ENCODE measurements at regions not wholly inside any gene's neighbourhood (a gene's known extent, or its start where the extent isn't known, plus 50 kb on each side); places are given as distances from the start of the nearest gene placed in this dataset.

- Histone ChIP-seq H3F3A (ENCODE audit: insufficient read depth, low read length) (no peaks in the 10 kb centered on the region), H3K4me1 (ENCODE audit: insufficient read depth, low read length, severe bottlenecking) (no peaks in the 10 kb centered on the region), H3K9ac (ENCODE audit: low read length) (no peak overlapping the region), H3K27me3 (ENCODE audit: insufficient read depth, low read length) (no peaks in the 10 kb centered on the region), H2AFZ (ENCODE audit: low read length) (no peak overlapping the region), H3K27ac (ENCODE audit: low read depth, low read length, poor library complexity, severe bottlenecking) (no peak overlapping the region), H3K9me2 (ENCODE audit: low read depth, low read length) (no peaks in the 10 kb centered on the region), H3K4me2 (ENCODE audit: low read length) (no peak overlapping the region), H4K20me1 (ENCODE audit: insufficient read depth, low read length) (no peaks in the 10 kb centered on the region), H3K36me3 (ENCODE audit: insufficient read depth, low read length) (no peaks in the 10 kb centered on the region), H3K9me3 (ENCODE audit: low read length) (no peaks in the 10 kb centered on the region), H3K4me3 (ENCODE audit: low read depth, low read length, poor library complexity, severe bottlenecking) (no peak overlapping the region), H3K79me2 (ENCODE audit: insufficient read depth, low read length) (no peaks in the 10 kb centered on the region)
- no peak for TF ChIP-seq CTCF (IDR thresholded peaks at IDR 0.05; ENCODE audit: low read length)
- TF ChIP-seq EZH2 (IDR thresholded peaks at IDR 0.05; ENCODE audit: borderline replicate concordance, low read length) = no peak
Observed at GRCh38 chr9:118331622-118332045, 627.4 kb downstream of the TLR4 start.

- no peak overlapping the region for H3K4me2 ChIP-seq (ENCODE audit: low read length)
- H3K27ac ChIP-seq (ENCODE audit: low read depth, low read length, poor library complexity, severe bottlenecking) = no peak overlapping the region
Observed at GRCh38 chr9:118336250-118336942, 632.2 kb downstream of the TLR4 start.

GRCh38 chr9:118336943-118337330 is 632.7 kb downstream of the TLR4 start:
- Histone ChIP-seq H2AFZ (ENCODE audit: low read length) (no peak overlapping the region), H3K36me3 (ENCODE audit: insufficient read depth, low read length) (no peaks in the 10 kb centered on the region), H3K27me3 (ENCODE audit: insufficient read depth, low read length) (no peaks in the 10 kb centered on the region), H4K20me1 (ENCODE audit: insufficient read depth, low read length) (no peaks in the 10 kb centered on the region), H3K4me1 (ENCODE audit: insufficient read depth, low read length, severe bottlenecking) (no peaks in the 10 kb centered on the region), H3K9ac (ENCODE audit: low read length) (no peak overlapping the region), H3K4me2 (ENCODE audit: low read length) (no peak overlapping the region), H3K9me3 (ENCODE audit: low read length) (no peaks in the 10 kb centered on the region), H3K4me3 (ENCODE audit: low read depth, low read length, poor library complexity, severe bottlenecking) (no peak overlapping the region), H3K9me2 (ENCODE audit: low read depth, low read length) (no peaks in the 10 kb centered on the region), H3K27ac (ENCODE audit: low read depth, low read length, poor library complexity, severe bottlenecking) (no peak overlapping the region), H3F3A (ENCODE audit: insufficient read depth, low read length) (no peaks in the 10 kb centered on the region), H3K79me2 (ENCODE audit: insufficient read depth, low read length) (no peaks in the 10 kb centered on the region)
- TF ChIP-seq CTCF (IDR thresholded peaks at IDR 0.05; ENCODE audit: low read length) (no peak), EZH2 (IDR thresholded peaks at IDR 0.05; ENCODE audit: borderline replicate concordance, low read length) (no peak)

More at GRCh38 chr9:118336250-118336942, 632.2 kb downstream of the TLR4 start:
- no peaks in the 10 kb centered on the region for H3K9me3 ChIP-seq (ENCODE audit: low read length)
- TF ChIP-seq CTCF (IDR thresholded peaks at IDR 0.05; ENCODE audit: low read length) = no peak
- TF ChIP-seq EZH2 (IDR thresholded peaks at IDR 0.05; ENCODE audit: borderline replicate concordance, low read length) = no peak
- no peaks in the 10 kb centered on the region for H3F3A ChIP-seq (ENCODE audit: insufficient read depth, low read length)
- H3K27me3 ChIP-seq (ENCODE audit: insufficient read depth, low read length) = no peaks in the 10 kb centered on the region
- H3K4me1 ChIP-seq (ENCODE audit: insufficient read depth, low read length, severe bottlenecking) = no peaks in the 10 kb centered on the region
- H3K36me3 ChIP-seq (ENCODE audit: insufficient read depth, low read length) = no peaks in the 10 kb centered on the region
- no peak overlapping the region for H2AFZ ChIP-seq (ENCODE audit: low read length)
- no peak overlapping the region for H3K4me3 ChIP-seq (ENCODE audit: low read depth, low read length, poor library complexity, severe bottlenecking)
- no peaks in the 10 kb centered on the region for H3K9me2 ChIP-seq (ENCODE audit: low read depth, low read length)
- no peaks in the 10 kb centered on the region for H3K79me2 ChIP-seq (ENCODE audit: insufficient read depth, low read length)
- no peaks in the 10 kb centered on the region for H4K20me1 ChIP-seq (ENCODE audit: insufficient read depth, low read length)
- H3K9ac ChIP-seq (ENCODE audit: low read length) = no peak overlapping the region

Measured in OCI-LY1 (cell line).